GM19238 (cell line): ENCODE measurements at regions not wholly inside any gene's neighbourhood (a gene's known extent, or its start where the extent isn't known, plus 50 kb on each side); places are given as distances from the start of the nearest gene placed in this dataset.

Source experiments
- DNase-seq: peaks from one replicate; pipeline ENCODE4 v3.0.0; 2011; ENCODE audit warnings: low spot score; ENCODE audit not compliant: insufficient read length

DNA sequence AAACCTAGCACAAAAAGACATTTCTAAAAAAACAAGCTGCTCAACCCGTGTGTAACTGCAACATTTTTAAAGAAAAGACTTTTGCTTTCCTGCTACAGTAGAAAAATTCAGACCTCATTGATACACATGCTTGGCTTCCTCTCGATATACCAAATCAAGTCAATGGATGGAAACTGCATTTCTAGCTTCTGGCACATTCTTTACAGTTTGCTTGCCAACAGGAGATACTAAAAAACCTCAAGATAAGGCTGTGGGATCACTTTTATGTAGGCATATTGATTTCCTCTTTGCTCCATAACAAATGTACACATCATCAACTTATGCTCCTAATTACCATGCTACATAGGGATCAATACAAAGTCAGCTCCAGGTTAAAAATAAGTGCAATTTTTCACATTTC lies 178.4 kb downstream of the SIPA1L2 start:
- DNase-seq: no peak

DNA sequence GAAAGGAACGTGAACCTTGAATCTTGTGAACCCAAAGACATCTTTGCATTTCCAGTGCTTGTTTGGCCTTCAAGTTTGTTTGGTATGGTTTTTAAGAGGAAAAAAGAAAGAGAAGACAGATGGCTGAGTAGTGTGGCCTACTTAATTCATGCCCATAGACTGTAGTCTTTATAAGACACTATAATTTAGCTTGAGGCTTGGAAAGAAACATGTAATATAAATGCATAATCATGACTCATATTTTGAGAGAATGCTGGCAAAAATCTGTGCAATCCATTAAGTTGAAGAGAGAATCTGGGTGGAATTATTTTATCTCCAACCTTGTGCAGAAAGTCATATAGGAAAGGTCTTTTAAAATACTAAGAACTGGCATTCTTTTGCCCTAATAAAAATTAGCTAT lies 179.3 kb downstream of the SIPA1L2 start:
- DNase-seq: no peak

DNA sequence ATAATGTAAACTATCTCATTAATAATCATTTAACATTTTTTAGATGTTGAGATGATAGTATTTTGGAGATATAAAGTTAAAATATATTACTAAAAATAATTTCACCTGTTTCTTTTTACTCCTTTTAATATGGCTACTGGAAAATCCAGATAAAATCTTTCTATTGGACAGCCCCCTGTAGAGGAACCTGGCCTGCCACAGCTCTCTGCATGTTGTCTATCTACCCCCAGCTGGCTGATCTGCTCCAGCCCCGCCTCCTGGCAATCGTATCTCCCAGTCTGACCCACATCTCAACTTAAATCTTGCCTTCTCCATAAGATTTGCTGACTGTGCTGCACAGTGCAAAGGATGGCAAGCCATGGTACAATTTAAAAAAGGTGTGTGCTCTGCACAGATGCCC lies 182.8 kb downstream of the SIPA1L2 start:
- DNase-seq: no peak

DNA sequence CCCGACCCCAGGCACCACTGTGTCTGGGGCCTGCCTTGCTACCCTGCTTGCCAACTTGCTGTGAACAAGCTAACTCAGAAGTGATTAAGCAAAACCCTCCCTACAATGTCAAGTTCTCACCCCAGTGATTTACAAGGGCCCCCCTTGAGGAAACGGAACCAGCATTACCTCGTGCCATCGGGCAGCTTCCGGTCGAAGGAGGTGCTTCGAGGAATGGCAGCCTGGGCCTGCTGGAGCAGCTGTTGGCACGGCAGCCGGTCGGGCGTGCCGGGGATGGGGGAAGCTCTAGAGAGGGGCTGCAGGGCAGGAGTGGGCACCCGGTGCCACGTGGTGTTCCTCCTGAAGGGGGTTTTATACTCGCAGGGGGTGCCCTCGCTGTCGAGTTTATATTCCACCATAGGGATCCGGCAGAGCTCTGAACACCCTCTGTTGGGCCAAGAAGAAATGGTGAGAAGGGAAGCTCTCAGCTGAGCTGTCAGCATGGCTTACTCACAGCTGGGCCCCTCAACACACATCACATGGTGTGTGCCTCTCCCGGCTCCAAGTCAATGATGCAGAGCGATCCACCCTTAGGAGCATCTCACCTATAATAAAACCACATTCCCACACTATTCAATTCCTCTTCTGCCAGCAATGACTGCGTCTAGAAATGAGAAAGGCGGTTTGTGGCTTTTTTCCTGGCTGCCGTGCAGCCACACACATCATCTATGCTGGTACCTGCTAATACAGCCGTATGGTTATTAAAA lies 184.4 kb downstream of the SIPA1L2 start:
- DNase-seq: no peak

DNA sequence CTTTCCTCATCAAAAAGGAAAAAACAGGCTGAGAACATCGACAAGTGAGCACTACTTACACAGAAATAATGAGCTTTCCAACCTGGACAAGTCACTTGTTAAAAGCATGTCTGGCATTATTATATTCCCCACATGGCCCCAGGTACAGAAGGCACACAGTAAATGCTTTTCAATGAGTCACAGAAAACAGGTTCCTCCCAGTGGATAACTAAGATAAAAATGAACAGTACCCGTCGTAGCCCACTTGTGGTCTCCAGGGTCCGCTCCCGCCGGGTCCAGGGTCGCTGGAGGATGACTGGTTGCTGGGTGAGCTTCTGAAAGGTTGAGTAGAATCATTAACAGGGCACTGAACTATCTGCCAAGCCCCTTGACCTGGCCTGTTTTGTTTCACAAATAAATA lies 186.6 kb downstream of the SIPA1L2 start:
- DNase-seq: no peak

DNA sequence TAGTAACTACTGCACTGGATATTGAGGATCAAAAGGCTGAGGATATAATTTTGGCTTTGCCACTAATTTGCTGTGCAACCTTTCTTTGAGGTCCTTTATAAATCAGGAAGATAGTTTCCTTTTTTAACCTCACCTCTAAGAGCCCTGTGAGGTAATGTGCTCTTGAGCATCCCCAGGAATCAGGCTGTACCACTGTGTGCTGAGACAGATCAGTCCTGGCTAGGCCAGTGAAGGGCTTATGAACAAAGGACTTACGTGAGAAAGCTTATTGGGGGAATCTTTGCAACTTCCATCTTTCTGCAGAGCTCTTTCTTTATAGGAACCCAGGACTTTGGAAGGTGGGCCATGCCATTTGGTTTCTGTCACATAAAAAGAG lies 188.9 kb downstream of the SIPA1L2 start:
- DNase-seq: no peak

DNA sequence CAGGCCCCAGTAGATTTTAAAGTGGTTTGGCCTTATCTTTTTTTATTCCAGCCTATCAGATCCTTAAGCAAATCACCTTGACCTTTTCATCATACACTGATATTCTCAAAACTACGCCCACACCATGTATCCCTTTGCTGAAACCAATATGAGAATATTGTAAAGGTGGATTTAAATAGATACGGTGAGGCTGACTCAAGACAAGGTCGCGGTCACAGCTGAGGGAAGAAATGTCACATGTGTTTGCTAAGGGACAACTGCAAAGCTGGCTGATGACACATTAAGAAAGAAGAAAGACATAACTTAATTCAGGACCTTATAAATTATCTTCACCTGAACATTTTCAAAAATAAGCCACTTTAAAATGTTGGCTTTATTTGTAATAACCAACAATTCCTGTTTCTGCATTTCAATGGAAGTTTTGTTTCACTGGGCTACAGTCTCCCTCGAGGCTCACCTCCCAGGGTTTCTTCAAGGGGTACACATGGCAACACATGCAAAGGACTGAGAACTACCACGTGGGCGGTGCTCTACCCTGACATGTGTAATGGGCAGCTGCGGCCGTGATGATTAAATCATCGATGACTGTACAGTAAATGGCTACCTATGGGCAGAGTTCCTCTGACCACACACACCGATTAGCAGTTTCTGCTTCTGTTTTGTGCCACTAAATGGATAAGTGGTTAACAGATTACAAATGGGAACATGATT lies 189.5 kb downstream of the SIPA1L2 start:
- no peak for DNase-seq

DNA sequence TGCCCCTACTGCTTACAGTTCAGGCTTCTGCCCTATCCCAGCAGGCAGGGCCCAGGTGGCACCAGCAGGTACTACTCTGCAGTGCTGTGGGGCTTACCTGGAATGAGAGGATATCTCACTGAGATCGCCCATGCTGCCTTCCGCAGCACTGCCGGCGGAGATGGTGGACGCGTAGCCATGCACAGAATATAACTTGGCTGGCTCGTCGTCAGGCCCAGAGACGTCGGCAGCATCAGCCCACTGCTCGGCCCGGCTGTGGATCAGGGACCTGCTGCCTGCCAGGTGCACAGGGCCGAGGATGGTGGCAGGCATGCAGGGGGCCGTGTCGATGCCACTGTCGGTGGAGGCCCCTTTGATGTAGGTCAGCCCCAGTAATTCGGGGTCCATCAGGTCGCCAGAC lies 190.9 kb downstream of the SIPA1L2 start:
- DNase-seq: no peak

DNA sequence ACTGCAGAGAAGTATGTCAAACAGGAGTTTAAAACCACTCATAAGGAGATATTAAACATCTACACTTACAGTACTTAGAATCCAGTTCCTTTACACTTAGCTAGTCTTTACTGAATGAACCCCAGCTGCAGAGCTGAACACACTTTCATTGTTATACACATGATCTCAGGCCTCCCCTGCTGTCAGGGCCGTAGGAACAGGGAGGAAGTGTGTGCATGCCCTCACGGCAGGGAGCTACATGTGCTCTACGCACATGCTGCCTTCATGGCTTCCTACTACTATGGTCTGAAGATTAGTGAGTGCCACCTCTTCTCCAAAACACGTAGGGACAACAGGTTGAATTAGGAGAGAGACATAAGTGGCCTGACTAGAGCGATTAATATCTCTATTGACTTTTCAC lies 191.5 kb downstream of the SIPA1L2 start:
- DNase-seq: no peak

DNA sequence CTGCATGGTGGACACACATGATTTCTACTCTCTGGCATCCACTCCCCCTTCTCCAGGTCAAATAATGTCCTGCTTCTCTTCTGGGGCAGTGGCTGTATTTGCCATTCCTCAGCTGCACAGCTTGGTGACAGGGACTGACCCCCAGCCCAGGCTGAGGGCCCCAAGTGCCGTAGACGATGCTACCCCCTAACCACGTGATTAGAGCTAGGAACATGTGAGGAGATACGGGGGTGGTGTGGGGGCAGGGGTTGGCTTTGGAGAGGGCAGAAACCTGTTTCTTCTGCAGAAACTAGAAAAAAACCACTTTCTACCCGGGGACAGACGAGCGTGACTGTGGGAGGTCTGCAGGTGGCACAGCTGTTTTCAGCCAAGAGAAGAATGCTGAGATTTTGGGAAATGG lies 192.4 kb downstream of the SIPA1L2 start:
- DNase-seq: no peak

DNA sequence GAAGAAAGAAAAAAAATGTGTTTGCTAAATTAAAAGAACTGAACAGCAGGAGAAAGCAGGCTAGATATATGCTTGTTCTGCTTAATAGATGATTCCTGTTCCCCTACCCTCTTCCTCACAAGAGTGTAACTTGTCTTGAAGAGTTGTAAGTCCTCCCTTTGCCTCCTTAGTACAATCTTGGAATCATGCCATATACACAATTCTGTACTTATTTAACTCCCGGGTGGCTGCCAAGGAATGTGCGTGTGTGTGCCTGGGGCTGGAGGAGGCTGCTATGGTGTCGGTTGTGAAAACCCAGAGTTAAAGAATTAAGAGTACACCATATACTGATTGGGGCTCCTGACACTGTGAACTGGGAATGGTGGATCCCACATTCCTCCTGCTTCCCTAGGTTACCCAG lies 194.2 kb downstream of the SIPA1L2 start:
- no peak for DNase-seq

DNA sequence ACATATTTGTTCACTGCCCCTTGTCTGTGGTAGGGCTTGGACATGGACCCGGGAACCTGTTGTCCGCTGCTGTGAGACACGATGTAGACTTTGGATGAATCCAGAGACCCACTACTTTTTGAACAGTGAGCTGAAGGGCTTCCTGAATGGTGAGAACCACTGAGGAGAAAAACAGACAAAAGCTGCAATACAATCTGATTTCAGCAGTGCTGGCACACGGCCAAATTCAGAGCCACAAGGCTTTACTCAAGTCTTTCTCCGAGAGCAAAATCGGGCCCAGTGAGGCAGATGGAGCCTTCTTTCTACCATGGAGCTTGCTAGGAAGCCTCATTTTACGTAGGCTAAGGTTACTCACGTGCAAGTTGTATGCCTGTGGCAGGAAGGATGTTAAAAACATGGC lies 197.6 kb downstream of the SIPA1L2 start:
- DNase-seq: no peak

DNA sequence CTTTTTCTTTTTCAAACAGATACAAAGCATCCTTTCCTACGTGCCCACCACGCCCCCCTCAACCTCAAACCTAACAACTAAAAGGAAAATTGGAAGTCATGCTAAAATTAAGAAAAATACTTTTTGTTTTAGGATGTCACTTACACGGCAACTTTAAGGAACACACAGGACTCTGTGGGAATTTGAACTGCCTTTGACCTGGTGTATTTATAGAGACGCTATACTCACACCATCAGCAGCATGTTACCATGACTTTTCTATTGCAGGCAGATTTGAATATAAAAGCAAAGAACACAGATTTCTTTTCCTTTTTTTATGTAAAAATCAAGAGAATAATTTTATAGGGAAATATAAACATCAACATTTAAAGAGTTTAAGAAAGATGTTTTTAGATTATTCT lies 198.2 kb downstream of the SIPA1L2 start:
- DNase-seq: no peak

DNA sequence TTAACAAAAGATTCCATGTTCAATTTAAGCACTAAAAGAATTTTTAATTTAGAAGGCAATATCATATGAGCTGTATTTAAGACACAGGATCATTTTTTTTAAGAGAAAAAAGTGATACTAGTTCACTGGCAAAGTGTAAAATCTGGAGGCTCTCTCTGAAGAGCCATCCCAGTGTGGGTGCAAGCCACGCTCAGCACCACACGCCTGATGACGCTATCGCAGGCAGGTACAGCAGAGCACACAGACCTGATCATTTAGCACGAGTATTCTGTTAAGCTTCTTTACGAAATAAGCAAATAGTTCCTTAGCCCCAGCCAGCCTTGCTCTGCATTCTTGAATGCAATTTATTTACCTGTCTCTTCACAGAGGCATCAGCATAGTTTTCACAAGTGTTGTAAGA lies 198.6 kb downstream of the SIPA1L2 start:
- no peak for DNase-seq

DNA sequence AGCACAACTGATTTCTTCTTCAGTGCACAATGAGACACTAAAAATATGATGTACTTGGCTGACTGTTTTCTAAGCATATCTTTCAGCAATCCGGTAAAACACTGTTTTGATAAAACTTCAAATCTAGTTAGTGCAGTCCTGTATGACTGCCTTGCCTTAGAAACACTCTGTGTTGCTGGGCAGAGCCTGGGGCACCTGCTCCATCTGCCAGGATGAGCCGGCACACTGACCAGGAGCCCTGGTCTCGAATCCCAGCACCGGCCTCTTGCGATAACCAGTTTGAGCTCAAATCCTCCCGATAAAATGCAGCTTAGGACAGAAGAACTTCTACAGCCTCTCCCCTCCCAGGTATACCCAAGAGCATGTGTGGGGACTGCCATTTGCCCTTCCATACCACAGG lies 199.5 kb downstream of the SIPA1L2 start:
- no peak for DNase-seq

DNA sequence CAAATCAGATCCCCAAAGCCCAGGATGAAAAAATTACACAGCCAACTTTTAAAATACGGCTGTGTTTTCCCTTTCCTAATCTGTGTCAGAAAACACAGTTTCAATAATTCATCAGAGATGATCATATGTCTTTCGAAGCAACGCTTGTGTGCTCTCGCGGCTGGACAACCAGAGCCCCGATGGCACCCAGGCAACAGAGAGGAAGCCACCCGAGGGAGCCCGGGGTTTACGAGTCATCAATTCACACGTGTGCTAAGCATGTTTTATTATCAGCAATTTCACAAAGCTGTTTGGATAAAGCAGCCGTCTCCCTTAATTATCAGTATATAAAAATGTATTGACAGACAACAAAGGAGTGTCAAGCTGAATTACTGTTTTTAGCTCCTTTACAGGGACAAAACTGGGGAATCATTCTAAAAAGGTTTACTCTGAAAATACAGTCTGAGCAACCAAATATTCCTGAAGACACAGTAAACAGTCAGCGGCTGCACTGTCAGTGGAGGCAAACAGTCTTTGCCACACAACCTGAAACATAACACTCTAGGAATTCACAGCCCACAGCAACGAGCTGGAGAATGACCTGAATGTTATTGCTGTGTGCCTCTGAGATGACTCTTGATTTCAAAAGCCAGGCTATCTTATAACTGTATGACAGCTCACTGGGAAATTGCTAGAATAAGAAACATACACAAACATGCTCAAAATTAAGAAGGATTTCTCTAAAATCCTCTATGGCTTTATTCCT lies 201.0 kb downstream of the SIPA1L2 start:
- no peak for DNase-seq

DNA sequence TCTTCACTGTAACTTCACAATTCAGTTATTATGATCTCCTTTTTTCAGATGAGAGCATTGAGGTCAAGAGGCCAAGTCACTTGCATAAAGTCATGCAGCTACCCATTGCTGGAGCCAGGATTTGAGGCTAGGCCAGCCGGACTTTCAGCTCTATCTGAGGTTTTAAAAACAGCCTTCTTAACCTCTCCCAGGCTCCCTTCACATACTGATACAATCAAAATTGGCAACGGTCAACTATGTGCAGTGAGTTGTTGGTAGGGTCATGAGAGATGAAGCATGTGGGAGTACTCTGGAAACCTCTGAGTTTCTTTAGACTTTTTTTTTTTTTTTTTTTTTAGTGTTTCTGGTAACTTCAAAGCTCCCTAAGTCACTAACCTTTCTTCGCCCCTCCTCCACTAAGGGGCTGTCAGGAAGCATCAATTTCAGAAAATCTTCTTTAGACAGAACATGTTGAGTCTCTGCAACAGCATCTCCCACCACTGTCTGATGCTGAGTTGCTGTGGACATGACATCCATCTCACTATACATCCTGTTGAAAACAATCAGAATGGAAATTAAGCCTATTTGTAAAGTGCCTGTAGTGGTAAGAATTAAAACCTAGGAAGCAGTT lies 201.8 kb downstream of the SIPA1L2 start:
- no peak for DNase-seq

DNA sequence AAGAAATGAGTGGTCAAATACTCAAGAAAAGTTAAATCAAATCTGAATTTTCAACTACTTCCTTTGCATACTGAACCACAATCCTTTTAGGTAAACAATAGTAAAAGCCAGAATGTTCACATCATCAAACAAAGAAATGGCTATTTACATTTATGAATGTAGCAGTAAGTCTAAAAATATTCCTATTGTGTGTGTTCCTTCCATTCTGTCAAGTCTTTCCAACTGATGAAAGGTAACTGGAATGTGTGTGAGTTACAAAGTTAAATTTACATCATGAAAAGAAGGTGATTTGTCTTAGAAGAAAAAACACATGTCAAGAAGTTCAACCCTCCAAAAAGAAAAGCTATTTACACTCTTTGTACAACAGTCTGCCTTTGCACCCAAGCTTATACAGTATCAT lies 203.1 kb downstream of the SIPA1L2 start:
- DNase-seq: no peak

DNA sequence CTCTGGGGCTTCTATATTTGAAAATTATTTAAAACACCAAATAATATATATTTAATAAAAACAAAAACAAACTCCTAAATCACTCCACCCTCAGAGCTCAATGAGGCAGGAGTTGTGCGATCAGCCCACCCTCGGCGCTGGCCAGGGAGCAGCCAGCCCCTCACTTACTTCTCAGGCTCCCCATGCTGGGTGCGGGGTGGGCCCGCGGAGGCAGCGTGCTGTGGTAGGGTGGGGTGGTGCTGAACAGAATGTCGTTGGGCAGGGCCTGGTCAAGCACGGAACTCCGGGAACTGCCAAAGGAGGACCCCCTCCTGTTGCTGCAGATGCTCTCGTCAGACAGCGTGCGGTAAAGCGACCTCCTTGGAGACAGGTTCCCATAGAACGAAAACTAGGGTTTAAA lies 204.5 kb downstream of the SIPA1L2 start:
- DNase-seq: no peak

DNA sequence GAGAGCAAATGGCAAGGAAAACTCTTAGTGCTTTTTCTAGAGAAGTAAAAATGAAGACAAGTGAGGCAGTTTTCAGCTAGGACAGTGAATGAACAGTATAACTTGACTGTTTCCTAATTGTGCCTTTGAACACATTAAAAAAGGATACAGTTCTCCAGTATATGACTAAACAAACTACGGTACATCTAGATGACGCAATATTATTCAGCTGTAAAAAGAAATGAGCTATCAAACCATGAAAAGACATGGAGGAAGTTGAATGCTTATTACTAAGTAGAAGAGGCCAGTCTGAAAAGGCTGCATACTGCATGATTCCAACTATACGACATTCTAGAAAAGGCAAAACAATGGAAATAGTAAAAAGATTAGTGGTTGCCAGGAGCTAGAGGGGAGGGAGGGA lies 206.3 kb downstream of the SIPA1L2 start:
- no peak for DNase-seq

DNA sequence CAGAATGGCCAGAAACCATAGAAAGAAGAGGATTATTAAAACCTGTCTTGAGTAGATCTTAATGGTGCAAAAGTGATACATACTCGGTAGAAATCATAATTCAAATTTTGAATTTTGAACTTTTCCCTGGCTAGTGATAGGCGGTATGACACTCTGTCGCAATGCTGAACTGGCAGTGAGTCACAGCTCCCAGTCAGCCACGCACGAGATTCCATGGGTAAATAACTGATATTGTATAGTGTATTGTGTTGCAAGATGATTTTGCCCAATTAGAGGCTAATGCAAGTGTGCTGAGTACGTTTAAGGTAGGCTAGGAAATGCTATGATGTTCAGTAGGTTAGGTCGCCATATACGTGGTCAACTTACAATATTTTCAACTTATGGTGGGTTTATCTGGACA lies 207.0 kb downstream of the SIPA1L2 start:
- no peak for DNase-seq

DNA sequence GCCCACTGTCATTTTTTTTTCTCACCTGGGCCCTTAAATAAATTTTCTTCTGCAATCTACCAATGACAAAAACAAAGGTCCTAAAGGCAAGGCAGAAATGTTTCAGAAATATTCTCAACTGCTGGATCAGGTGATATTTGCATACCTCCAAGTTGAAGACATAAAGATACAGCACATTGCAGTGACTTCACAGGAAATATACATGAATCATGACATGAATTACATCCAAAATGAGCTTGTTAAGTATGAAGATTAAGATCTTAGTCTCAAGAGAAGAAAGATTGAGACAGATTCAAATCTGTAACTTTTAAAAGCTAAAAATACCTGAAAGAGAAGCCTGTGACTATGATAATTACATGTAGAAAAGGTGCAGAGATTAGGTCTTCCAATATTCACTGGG lies 207.8 kb downstream of the SIPA1L2 start:
- no peak for DNase-seq
